Testis (tissue), 2 donors: ENCODE measurements at regions not wholly inside any gene's neighbourhood (a gene's known extent, or its start where the extent isn't known, plus 50 kb on each side); places are given as distances from the start of the nearest gene placed in this dataset.

Experiments
- CTCF ChIP-seq, 3 experiments: fragments of 450-650 bp in 2 of 3; fragments of 200-600 bp in 1 of 3; sonication (generic) in 1 of 3; IDR thresholded peaks; one replicate each; pipeline ENCODE4 v1.5.1; 2016 to 2019; ENCODE audit warnings: antibody characterized with exemption in 3 of 3, mild to moderate bottlenecking in 2 of 3, moderate library complexity in 1 of 3
- POLR2A ChIP-seq: fragments of 450-650 bp; IDR thresholded peaks from one replicate; pipeline ENCODE4 v1.6.1; 2017; ENCODE audit warnings: antibody characterized with exemption, mild to moderate bottlenecking, moderate library complexity

GRCh38 chr6:164021589-164022250 is 607.2 kb downstream of the QKI start:
- TF ChIP-seq POLR2A: no peak
- TF ChIP-seq CTCF (IDR thresholded peaks at IDR 0.05): no peak
